PC-3 (cell line): ENCODE measurements at regions not wholly inside any gene's neighbourhood (a gene's known extent, or its start where the extent isn't known, plus 50 kb on each side); places are given as distances from the start of the nearest gene placed in this dataset.

Experiments used
- CTCF ChIP-seq: fragments of 300-600 bp; sonication (generic); conservative IDR thresholded peaks from 2 replicates; pipeline ENCODE4 v1.5.1; 2017; ENCODE audit warnings: antibody characterized with exemption, low read depth, mild to moderate bottlenecking, low read length
- EZH2 ChIP-seq: fragments of 300-600 bp; sonication (generic); IDR thresholded peaks from one replicate; pipeline ENCODE4 v1.6.1; 2017; ENCODE audit warnings: antibody characterized with exemption, mild to moderate bottlenecking, low read length; ENCODE audit not compliant: unreplicated experiment
- EZH2phosphoT487 ChIP-seq: fragments of 300-600 bp; sonication (generic); IDR thresholded peaks from 2 replicates; pipeline ENCODE4 v1.6.1; 2018; ENCODE audit warnings: mild to moderate bottlenecking, antibody characterized with exemption, low read length, borderline replicate concordance

GRCh38 chr5:91998774-91999173 is 615.7 kb upstream of the ARRDC3 start:
- TF ChIP-seq CTCF (no peak), EZH2 (no peak), EZH2phosphoT487 (no peak)
